ENCODE measurements at regions not wholly inside any gene's neighbourhood (a gene's known extent, or its start where the extent isn't known, plus 50 kb on each side); places are given as distances from the start of the nearest gene placed in this dataset.

DNA sequence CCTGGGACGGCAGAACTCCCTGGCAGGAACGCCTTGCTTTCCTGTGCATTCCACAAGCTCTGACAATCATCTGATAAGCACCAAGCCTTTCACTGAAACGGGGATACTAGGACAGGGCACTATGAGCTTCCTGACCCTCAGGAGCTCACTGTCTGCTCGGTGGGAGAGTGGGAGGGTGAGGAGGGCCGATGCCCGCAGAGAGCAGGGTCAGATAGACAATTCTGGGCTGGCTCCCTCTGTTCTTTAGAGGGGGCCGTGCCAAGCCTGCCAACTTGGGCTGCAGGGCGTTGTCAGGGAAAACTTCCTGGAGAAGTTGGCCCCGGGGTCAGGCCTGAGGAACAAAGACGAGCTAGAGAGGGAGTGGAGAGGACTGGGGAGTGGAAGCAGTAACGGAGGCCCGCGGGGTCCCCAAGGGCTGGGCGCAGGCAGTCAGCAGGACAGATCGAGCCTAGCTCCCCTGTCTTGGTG is 82.0 kb downstream of the CTAGE1 start:
- no peak overlapping the region for H3K4me3 ChIP-seq (ENCODE audit: low read length)
- ChIA-PET CTCF (no interaction called here), POLR2A (no interaction called here)

GRCh38 chr18:22334567-22334966 is 83.1 kb downstream of the CTAGE1 start:
- peaks cover 0 to 2% of the 10 kb centered on the region in 2 experiments for H3K27me3 ChIP-seq (ENCODE audit: control insufficient read depth in 1 of 2, insufficient read depth in 2 of 2, low read length in 2 of 2)
- H3K27ac Mint-ChIP-seq: no peak overlapping the region
- peaks cover 8% of the 10 kb centered on the region for H3K4me1 Mint-ChIP-seq (ENCODE audit: low read depth)
- no peaks in the 10 kb centered on the region for H3K36me3 ChIP-seq (ENCODE audit: insufficient read depth, low read length)
- TF ChIP-seq CTCF (IDR thresholded peaks at IDR 0.05): no peak
- peaks cover 20% of the 10 kb centered on the region for H3K4me1 ChIP-seq (ENCODE audit: insufficient read depth, low read length)
- DNase-seq: no peak
- H3K4me3 ChIP-seq (ENCODE audit: low read length): no peak overlapping the region
- intact Hi-C loops (cut with DNase I, micrococcal nuclease): no loop called here
- no peaks in the 10 kb centered on the region for H3K36me3 Mint-ChIP-seq (ENCODE audit: low read depth)
- no peak overlapping the region for H3K27ac ChIP-seq (ENCODE audit: low read depth in 1 of 2, low read length in 2 of 2)
- ChIA-PET POLR2A (no interaction called here), CTCF (interaction anchor here (0.6 kb wide), 1 partner anchor 137 kb away, joined by 3 read pairs; no protein-coding TSS in a partner anchor)
- peaks cover 2% of the 10 kb centered on the region for H3K9me3 Mint-ChIP-seq
- ATAC-seq (ENCODE audit: poor library complexity): no peak
- H3K9me3 ChIP-seq (ENCODE audit: control insufficient read depth in 1 of 2, insufficient read depth in 1 of 2, low read length in 2 of 2): peaks cover 0 to 17% of the 10 kb centered on the region in 2 experiments
- no peaks in the 10 kb centered on the region for H3K27me3 Mint-ChIP-seq
- no peak overlapping the region for H3K4me3 Mint-ChIP-seq

More for the DNA sequence above, 82.0 kb downstream of the CTAGE1 start:
- ATAC-seq (ENCODE audit: poor library complexity) (no peak), DNase-seq (no peak)
- peaks cover 32% of the 10 kb centered on the region for H3K4me1 ChIP-seq (ENCODE audit: insufficient read depth, low read length)
- H3K36me3 ChIP-seq (ENCODE audit: insufficient read depth, low read length): no peaks in the 10 kb centered on the region
- H3K27ac ChIP-seq (ENCODE audit: low read depth in 1 of 2, low read length in 2 of 2): no peak overlapping the region
- intact Hi-C loops (cut with DNase I, micrococcal nuclease): no loop called here
- Mint-ChIP-seq H3K27me3 (no peaks in the 10 kb centered on the region), H3K36me3 (ENCODE audit: low read depth) (no peaks in the 10 kb centered on the region), H3K4me1 (ENCODE audit: low read depth) (peaks cover 8% of the 10 kb centered on the region), H3K9me3 (peaks cover 2% of the 10 kb centered on the region), H3K4me3 (no peak overlapping the region), H3K27ac (no peak overlapping the region)
- H3K27me3 ChIP-seq (ENCODE audit: control insufficient read depth in 1 of 2, insufficient read depth in 2 of 2, low read length in 2 of 2): peaks cover 0 to 2% of the 10 kb centered on the region in 2 experiments
- TF ChIP-seq CTCF (IDR thresholded peaks at IDR 0.05): no peak
- H3K9me3 ChIP-seq (ENCODE audit: control insufficient read depth in 1 of 2, insufficient read depth in 1 of 2, low read length in 2 of 2): peaks cover 0 to 17% of the 10 kb centered on the region in 2 experiments

GRCh38 chr18:22332590-22332989 is 85.1 kb downstream of the CTAGE1 start:
- Histone ChIP-seq H3K4me1 (ENCODE audit: insufficient read depth, low read length) (peaks cover 4% of the 10 kb centered on the region), H3K9me3 (ENCODE audit: control insufficient read depth in 1 of 2, insufficient read depth in 1 of 2, low read length in 2 of 2) (peaks cover 0 to 16% of the 10 kb centered on the region in 2 experiments), H3K4me3 (ENCODE audit: low read length) (no peak overlapping the region), H3K27ac (ENCODE audit: low read depth in 1 of 2, low read length in 2 of 2) (no peak overlapping the region), H3K27me3 (ENCODE audit: control insufficient read depth in 1 of 2, insufficient read depth in 2 of 2, low read length in 2 of 2) (peaks cover 0 to 2% of the 10 kb centered on the region in 2 experiments), H3K36me3 (ENCODE audit: insufficient read depth, low read length) (no peaks in the 10 kb centered on the region)
- no peak overlapping the region for H3K4me3 Mint-ChIP-seq
- DNase-seq (no peak), ATAC-seq (ENCODE audit: poor library complexity) (no peak)
- POLR2A ChIA-PET: no interaction called here
- peaks cover 2% of the 10 kb centered on the region for H3K9me3 Mint-ChIP-seq
- H3K4me1 Mint-ChIP-seq (ENCODE audit: low read depth): peaks cover 6% of the 10 kb centered on the region
- TF ChIP-seq CTCF (IDR thresholded peaks at IDR 0.05): no peak
- no peak overlapping the region for H3K27ac Mint-ChIP-seq
- H3K36me3 Mint-ChIP-seq (ENCODE audit: low read depth): no peaks in the 10 kb centered on the region
- intact Hi-C loops (cut with DNase I, micrococcal nuclease): no loop called here
- CTCF ChIA-PET: interaction anchor here (0.6 kb wide), 1 partner anchor 980 kb away, joined by 3 read pairs; no protein-coding TSS in a partner anchor
- no peaks in the 10 kb centered on the region for H3K27me3 Mint-ChIP-seq

All from CD4-positive, alpha-beta T cell (primary cell).